H1 (cell line): ENCODE measurements at regions not wholly inside any gene's neighbourhood (a gene's known extent, or its start where the extent isn't known, plus 50 kb on each side); places are given as distances from the start of the nearest gene placed in this dataset.

Experiments
- CTCF ChIA-PET: fragments of 300-600 bp; sonication (Branson Sonifier 250); formaldehyde crosslinking; loops from one replicate; lab custom pipeline; 2021; ENCODE audit not compliant: partially characterized antibody; lab: Charles Lee
- POLR2A ChIA-PET: fragments of 300-600 bp; sonication (Branson Sonifier 250); formaldehyde crosslinking; loops from one replicate; lab custom pipeline; 2021; ENCODE audit warnings: inconsistent platforms; ENCODE audit not compliant: partially characterized antibody; lab: Charles Lee
- DNase-seq, 2 experiments: peaks; one replicate each; pipeline versions ENCODE4 v3.0.0 to v3.0.0-alpha.2; 2010 to 2022; ENCODE audit warnings: low spot score in 2 of 2, low read depth in 1 of 2, mixed read lengths in 1 of 2
- FAIRE-seq: peaks from 2 replicates; lab custom pipeline; 2011; peaks lifted over from hg19 to GRCh38; lab: Jason Lieb, UNC
- H2AFZ ChIP-seq: 2 replicates; pipeline ENCODE4 v1.8.1; 2012; ENCODE audit warnings: low read length, inconsistent platforms
- H2AK5ac ChIP-seq: 2 replicates; pipeline ENCODE4 v1.6.1; 2013; ENCODE audit warnings: low read depth, low read length
- H2BK120ac ChIP-seq: replicated peaks from 2 replicates; pipeline ENCODE3; 2013; ENCODE audit warnings: low read depth, low read length, inconsistent platforms
- H2BK12ac ChIP-seq: 2 replicates; pipeline ENCODE4 v1.6.1; 2013; ENCODE audit warnings: low read depth, low read length
- H2BK15ac ChIP-seq: 2 replicates; pipeline ENCODE4 v1.6.1; 2013; ENCODE audit warnings: low read length
- H2BK20ac ChIP-seq: 2 replicates; pipeline ENCODE4 v1.6.1; 2013; ENCODE audit warnings: low read length
- H2BK5ac ChIP-seq: 2 replicates; pipeline ENCODE4 v1.6.1; 2013; ENCODE audit warnings: low read depth, low read length
- H3K14ac ChIP-seq: 2 replicates; pipeline ENCODE4 v1.6.1; 2013; ENCODE audit warnings: inconsistent platforms; ENCODE audit not compliant: insufficient read length
- H3K18ac ChIP-seq: 2 replicates; pipeline ENCODE4 v1.6.1; 2013; ENCODE audit warnings: low read length; ENCODE audit errors: extremely low read depth
- H3K23ac ChIP-seq: 2 replicates; pipeline ENCODE4 v1.6.1; 2013; ENCODE audit warnings: inconsistent platforms; ENCODE audit not compliant: insufficient read length
- H3K23me2 ChIP-seq: 2 replicates; pipeline ENCODE4 v1.6.1; 2013; ENCODE audit warnings: low read depth, low read length
- H3K27ac ChIP-seq: 2 replicates; pipeline ENCODE4 v1.6.1; 2011; ENCODE audit warnings: low read depth, low read length, inconsistent platforms
- H3K27me3 ChIP-seq, 4 experiments: replicated peaks in 1 of 4; 1 replicate in 1 of 4; 2 replicates in 3 of 4; pipeline versions ENCODE4 v1.6.1 to v1.8.1; 2011 to 2013; ENCODE audit warnings: low read length in 3 of 4, mild to moderate bottlenecking in 3 of 4, inconsistent platforms in 2 of 4, mixed read lengths in 2 of 4, moderate library complexity in 1 of 4; ENCODE audit not compliant: control insufficient read depth in 3 of 4, insufficient read depth in 3 of 4; ENCODE audit errors: extremely low read depth in 1 of 4
- H3K36me3 ChIP-seq, 4 experiments: 2 replicates each; pipeline versions ENCODE4 v1.6.1 to v1.8.1; 2011 to 2013; ENCODE audit warnings: mild to moderate bottlenecking in 4 of 4, low read length in 3 of 4, moderate library complexity in 2 of 4, control low read depth in 1 of 4, inconsistent platforms in 1 of 4; ENCODE audit not compliant: insufficient read depth in 4 of 4, control insufficient read depth in 2 of 4
- H3K4ac ChIP-seq: replicated peaks from 2 replicates; pipeline ENCODE3; 2013; ENCODE audit warnings: low read length, low read depth, mixed read lengths, inconsistent platforms; ENCODE audit not compliant: insufficient read length
- H3K4me1 ChIP-seq, 4 experiments: replicated peaks in 1 of 4; 1 replicate in 1 of 4; 2 replicates in 3 of 4; pipeline versions ENCODE4 v1.6.1 to v1.8.1; 2011 to 2013; ENCODE audit warnings: low read length in 3 of 4, inconsistent platforms in 2 of 4, mixed read lengths in 1 of 4; ENCODE audit not compliant: insufficient read depth in 4 of 4, control insufficient read depth in 3 of 4
- H3K4me2 ChIP-seq, 2 experiments: 2 replicates each; pipeline versions ENCODE4 v1.6.1 to v1.8.1; 2011 to 2013; ENCODE audit warnings: low read depth in 2 of 2, low read length in 2 of 2, control low read depth in 1 of 2, inconsistent platforms in 1 of 2, mild to moderate bottlenecking in 1 of 2; ENCODE audit not compliant: insufficient read depth in 1 of 2
- H3K4me3 ChIP-seq, 4 experiments: fragments of 200-600, 300-600 bp in 1 of 4; sonication (generic), shearing (Covaris generic), sonication (Bioruptor Twin) in 1 of 4; 2 replicates each; pipeline versions ENCODE4 v1.5.1 to v1.8.1; 2011 to 2016; ENCODE audit warnings: low read length in 4 of 4, low read depth in 3 of 4, control low read depth in 2 of 4, inconsistent platforms in 2 of 4, mild to moderate bottlenecking in 2 of 4, mixed read lengths in 1 of 4, moderate library complexity in 1 of 4; ENCODE audit not compliant: insufficient read depth in 2 of 4; ENCODE audit errors: extremely low read depth in 1 of 4
- H3K56ac ChIP-seq: replicated peaks from 2 replicates; pipeline ENCODE3; 2013; ENCODE audit warnings: low read depth, mild to moderate bottlenecking, mixed read lengths, low read length, inconsistent platforms; ENCODE audit not compliant: insufficient read length
- H3K79me1 ChIP-seq: 2 replicates; pipeline ENCODE4 v1.6.1; 2013; ENCODE audit warnings: low read depth, low read length, control low read depth
- H3K79me2 ChIP-seq, 2 experiments: 2 replicates each; pipeline versions ENCODE4 v1.6.1 to v1.8.1; 2012 to 2013; ENCODE audit warnings: low read length in 2 of 2, mild to moderate bottlenecking in 2 of 2, inconsistent platforms in 1 of 2; ENCODE audit not compliant: insufficient read depth in 2 of 2, control insufficient read depth in 1 of 2
- H3K9ac ChIP-seq, 4 experiments: replicated peaks in 1 of 4; 1 replicate in 1 of 4; 2 replicates in 3 of 4; pipeline versions ENCODE4 v1.6.1 to v1.8.1; 2011 to 2013; ENCODE audit warnings: low read depth in 3 of 4, low read length in 3 of 4, control low read depth in 2 of 4, mild to moderate bottlenecking in 2 of 4, moderate library complexity in 2 of 4, inconsistent platforms in 1 of 4; ENCODE audit errors: extremely low read depth in 1 of 4
- H3K9me3 ChIP-seq, 2 experiments: 2 replicates each; pipeline versions ENCODE4 v1.6.1 to v1.8.1; 2012 to 2013; ENCODE audit warnings: mild to moderate bottlenecking in 2 of 2, moderate library complexity in 2 of 2, control low read depth in 1 of 2, inconsistent platforms in 1 of 2, low read depth in 1 of 2, low read length in 1 of 2, mixed read lengths in 1 of 2; ENCODE audit not compliant: insufficient read depth in 2 of 2
- H4K20me1 ChIP-seq, 2 experiments: replicated peaks in 1 of 2; 2 replicates each; pipeline versions ENCODE3 to v1.8.1; 2011 to 2013; ENCODE audit warnings: inconsistent platforms in 2 of 2, low read length in 2 of 2, mild to moderate bottlenecking in 1 of 2; ENCODE audit not compliant: insufficient read depth in 2 of 2, control insufficient read depth in 1 of 2
- H4K5ac ChIP-seq: 2 replicates; pipeline ENCODE4 v1.6.1; 2013; ENCODE audit warnings: low read length, low read depth, mixed read lengths, inconsistent platforms; ENCODE audit not compliant: insufficient read length
- H4K8ac ChIP-seq: 2 replicates; pipeline ENCODE4 v1.8.0; 2013; ENCODE audit warnings: mild to moderate bottlenecking, moderate library complexity, low read length, inconsistent platforms; ENCODE audit not compliant: insufficient read depth; ENCODE audit errors: extremely low read depth
- H4K91ac ChIP-seq: replicated peaks from 2 replicates; pipeline ENCODE3; 2013; ENCODE audit warnings: low read length, mixed read lengths, inconsistent platforms; ENCODE audit not compliant: insufficient read length
- CEBPB ChIP-seq: IDR thresholded peaks from 2 replicates; pipeline ENCODE4 v1.6.1; 2012; ENCODE audit warnings: low read depth, low read length
- CHD1 ChIP-seq: IDR thresholded peaks from 2 replicates; pipeline ENCODE4 v1.6.1; 2012; ENCODE audit warnings: low read depth, low read length, improper control_type of control experiment
- CREB1 ChIP-seq: IDR thresholded peaks from 2 replicates; pipeline ENCODE4 v1.6.1; 2012; ENCODE audit warnings: inconsistent platforms
- EGR1 ChIP-seq: IDR thresholded peaks from 2 replicates; pipeline ENCODE4 v1.6.1; 2011; ENCODE audit warnings: low read depth, low read length, borderline replicate concordance
- GABPA ChIP-seq: IDR thresholded peaks from 2 replicates; pipeline ENCODE4 v1.6.1; 2011; ENCODE audit warnings: mild to moderate bottlenecking, low read length, moderate library complexity, borderline replicate concordance; ENCODE audit not compliant: insufficient read depth
- GTF2F1 ChIP-seq: IDR thresholded peaks from 2 replicates; pipeline ENCODE4 v1.6.1; 2012; ENCODE audit warnings: low read depth, low read length, improper control_type of control experiment, borderline replicate concordance
- JUND ChIP-seq: IDR thresholded peaks from 2 replicates; pipeline ENCODE4 v1.6.1; 2011; ENCODE audit warnings: mild to moderate bottlenecking, improper control_type of control experiment, low read length
- KDM4A ChIP-seq: IDR thresholded peaks from one replicate; pipeline ENCODE4 v1.7.1; 2012; ENCODE audit warnings: low read depth, mild to moderate bottlenecking, moderate library complexity, low read length, inconsistent platforms; ENCODE audit not compliant: severe bottlenecking
- PHF8 ChIP-seq: fragments of 200-600 bp; sonication (generic); conservative IDR thresholded peaks from 2 replicates; pipeline ENCODE4 v1.7.1; 2012; ENCODE audit warnings: low read depth, mild to moderate bottlenecking, inconsistent platforms, low read length, moderate library complexity
- RXRA ChIP-seq: IDR thresholded peaks from 2 replicates; pipeline ENCODE4 v1.6.1; 2011; ENCODE audit warnings: low read depth, mild to moderate bottlenecking, low read length, moderate library complexity; ENCODE audit not compliant: insufficient read depth
- SIX5 ChIP-seq: IDR thresholded peaks from 2 replicates; pipeline ENCODE4 v1.6.1; 2011; ENCODE audit warnings: mild to moderate bottlenecking, low read depth, low read length
- SP1 ChIP-seq: IDR thresholded peaks from 2 replicates; pipeline ENCODE4 v1.6.1; 2011; ENCODE audit warnings: low read depth, low read length
- TEAD4 ChIP-seq: IDR thresholded peaks from 2 replicates; pipeline ENCODE4 v1.6.1; 2012; ENCODE audit warnings: low read depth, low read length, inconsistent platforms, mixed read lengths
- ZNF274 ChIP-seq: IDR thresholded peaks from 2 replicates; pipeline ENCODE4 v1.7.0; 2012; ENCODE audit warnings: low read length, borderline replicate concordance; ENCODE audit errors: extremely low read depth
- WGBS, 2 experiments: shearing (Covaris generic) in 1 of 2; methylation state at CpG; one replicate each; pipeline versions ENCODE4 v1.1.6 to v1.1.7; 2013 to 2015; ENCODE audit warnings: low lambda C conversion rate in 2 of 2, mixed read lengths in 2 of 2, inconsistent platforms in 1 of 2, low coverage in 1 of 2, missing lambda C conversion rate in 1 of 2; ENCODE audit not compliant: insufficient replicate concordance in 2 of 2, insufficient coverage in 1 of 2, insufficient read length in 1 of 2; ENCODE audit errors: extremely low coverage in 1 of 2, missing lambda C conversion rate in 1 of 2; 5-methylcytosine and 5-hydroxymethylcytosine counted together
- TF ChIP-seq, protein P1 (sequence below): IDR thresholded peaks from 2 replicates; pipeline ENCODE4 v1.6.1; 2011; ENCODE audit warnings: low read length, improper control_type of control experiment

DNA sequence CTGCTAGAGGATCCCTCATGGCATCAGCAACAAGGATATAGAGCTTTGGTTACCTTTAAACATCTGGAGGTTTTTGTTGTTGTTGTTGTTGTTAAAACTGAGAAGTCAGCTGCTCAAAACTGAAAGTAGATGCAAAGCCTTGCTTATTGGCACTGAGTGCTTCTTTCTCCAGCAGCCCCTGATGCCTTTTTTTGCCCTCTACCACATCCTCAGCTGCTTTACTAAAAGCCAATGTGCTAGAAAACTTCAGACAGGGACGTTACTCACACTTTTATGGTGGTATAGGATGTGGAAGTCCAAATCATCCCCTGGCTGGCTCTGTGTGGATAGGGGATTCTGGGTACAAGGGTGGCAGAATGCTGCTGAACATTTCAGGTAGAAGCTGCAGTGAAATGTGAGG, 78.3 kb upstream of the CHST9 start:
- Histone ChIP-seq H3K23me2 (no peaks in the 10 kb centered on the region), H3K79me2 (no peaks in the 10 kb centered on the region), H4K8ac (no peak overlapping the region), H2AK5ac (no peak overlapping the region), H3K9ac (no peak overlapping the region), H4K91ac (no peak overlapping the region), H3K14ac (no peak overlapping the region), H4K5ac (no peak overlapping the region), H3K18ac (no peak overlapping the region), H2BK12ac (no peak overlapping the region), H3K4ac (no peak overlapping the region), H3K27me3 (no peaks in the 10 kb centered on the region), H2BK15ac (no peak overlapping the region), H3K4me2 (no peak overlapping the region), H2AFZ (no peak overlapping the region), H3K4me3 (no peak overlapping the region), H3K23ac (peak overlapping the region; percentile 65), H2BK20ac (no peak overlapping the region), H3K79me1 (no peaks in the 10 kb centered on the region), H3K36me3 (no peaks in the 10 kb centered on the region; a peak in 1 of 8 replicates), H3K56ac (no peak overlapping the region), H4K20me1 (no peaks in the 10 kb centered on the region), H2BK120ac (no peak overlapping the region), H3K4me1 (no peaks in the 10 kb centered on the region), H3K27ac (no peak overlapping the region), H3K9me3 (peaks cover 8 to 14% of the 10 kb centered on the region in 2 experiments; a peak in 2 of 4 replicates), H2BK5ac (no peak overlapping the region)
- 94% methylated on average over 1 of the region's 1 CpG; no CpG with 5 or more reads in 1 of the 2 experiments for WGBS, 2 experiments
- ChIA-PET POLR2A (no interaction called here), CTCF (interaction anchor here (0.6 kb wide), 1 partner anchor 553 kb away, joined by 4 read pairs; no protein-coding TSS in a partner anchor)
- FAIRE-seq (no peak), DNase-seq (no peak)
- TF ChIP-seq, protein P1, sequence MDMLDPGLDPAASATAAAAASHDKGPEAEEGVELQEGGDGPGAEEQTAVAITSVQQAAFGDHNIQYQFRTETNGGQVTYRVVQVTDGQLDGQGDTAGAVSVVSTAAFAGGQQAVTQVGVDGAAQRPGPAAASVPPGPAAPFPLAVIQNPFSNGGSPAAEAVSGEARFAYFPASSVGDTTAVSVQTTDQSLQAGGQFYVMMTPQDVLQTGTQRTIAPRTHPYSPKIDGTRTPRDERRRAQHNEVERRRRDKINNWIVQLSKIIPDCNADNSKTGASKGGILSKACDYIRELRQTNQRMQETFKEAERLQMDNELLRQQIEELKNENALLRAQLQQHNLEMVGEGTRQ, result no peak
- TF ChIP-seq GTF2F1 (no peak), CREB1 (no peak), SP1 (no peak), CEBPB (no peak), JUND (no peak), RXRA (no peak), PHF8 (no peak), SIX5 (no peak), CHD1 (no peak), EGR1 (no peak), ZNF274 (no peak), TEAD4 (no peak), GABPA (no peak), KDM4A (no peak)
